B cell (primary cell): ENCODE measurements at regions not wholly inside any gene's neighbourhood (a gene's known extent, or its start where the extent isn't known, plus 50 kb on each side); places are given as distances from the start of the nearest gene placed in this dataset.

Experiments
- EZH2 ChIP-seq: IDR thresholded peaks from 2 replicates; pipeline ENCODE4 v1.6.1; 2012; ENCODE audit warnings: borderline replicate concordance, low read depth, mild to moderate bottlenecking, moderate library complexity, low read length; ENCODE audit not compliant: insufficient read depth, poor library complexity, severe bottlenecking
- TF ChIP-seq, protein P1 (sequence below): fragments of 200-600 bp; IDR thresholded peaks from one replicate; pipeline ENCODE4 v1.8.0; 2022; ENCODE audit warnings: antibody characterized with exemption, mild to moderate bottlenecking

DNA sequence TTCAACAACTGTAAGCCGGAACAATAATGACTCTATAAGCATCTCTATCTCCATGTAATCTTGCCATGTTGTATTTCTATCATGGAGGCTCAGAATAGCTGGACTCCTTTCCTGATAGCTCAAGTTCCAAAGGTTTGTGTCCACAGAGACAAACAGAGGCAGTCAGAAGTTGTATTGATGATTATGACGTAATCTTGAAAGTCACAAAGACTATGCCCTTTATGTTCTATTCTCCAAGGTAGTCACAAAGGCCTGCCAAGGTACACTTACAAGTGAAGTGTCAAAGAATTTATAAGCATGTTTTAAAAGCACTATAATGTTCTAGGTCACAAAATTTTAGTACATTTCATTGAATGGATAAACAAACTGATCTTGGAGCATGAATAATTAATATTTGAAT is 542.2 kb downstream of the CDH11 start:
- TF ChIP-seq, protein P1, sequence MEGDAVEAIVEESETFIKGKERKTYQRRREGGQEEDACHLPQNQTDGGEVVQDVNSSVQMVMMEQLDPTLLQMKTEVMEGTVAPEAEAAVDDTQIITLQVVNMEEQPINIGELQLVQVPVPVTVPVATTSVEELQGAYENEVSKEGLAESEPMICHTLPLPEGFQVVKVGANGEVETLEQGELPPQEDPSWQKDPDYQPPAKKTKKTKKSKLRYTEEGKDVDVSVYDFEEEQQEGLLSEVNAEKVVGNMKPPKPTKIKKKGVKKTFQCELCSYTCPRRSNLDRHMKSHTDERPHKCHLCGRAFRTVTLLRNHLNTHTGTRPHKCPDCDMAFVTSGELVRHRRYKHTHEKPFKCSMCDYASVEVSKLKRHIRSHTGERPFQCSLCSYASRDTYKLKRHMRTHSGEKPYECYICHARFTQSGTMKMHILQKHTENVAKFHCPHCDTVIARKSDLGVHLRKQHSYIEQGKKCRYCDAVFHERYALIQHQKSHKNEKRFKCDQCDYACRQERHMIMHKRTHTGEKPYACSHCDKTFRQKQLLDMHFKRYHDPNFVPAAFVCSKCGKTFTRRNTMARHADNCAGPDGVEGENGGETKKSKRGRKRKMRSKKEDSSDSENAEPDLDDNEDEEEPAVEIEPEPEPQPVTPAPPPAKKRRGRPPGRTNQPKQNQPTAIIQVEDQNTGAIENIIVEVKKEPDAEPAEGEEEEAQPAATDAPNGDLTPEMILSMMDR, result no peak
- TF ChIP-seq EZH2, result no peak
